SJCRH30 (cell line): ENCODE measurements at regions not wholly inside any gene's neighbourhood (a gene's known extent, or its start where the extent isn't known, plus 50 kb on each side); places are given as distances from the start of the nearest gene placed in this dataset.

Source experiments
- DNase-seq, 2 experiments: peaks; one replicate each; pipeline ENCODE4 v3.0.0-alpha.2; 2015 to 2020
- H3K27ac ChIP-seq: fragments of 250-450 bp; sonication (Bioruptor Pico); 2 replicates; pipeline ENCODE4 v1.5.1; 2020; ENCODE audit warnings: mild to moderate bottlenecking, moderate library complexity
- H3K27me3 ChIP-seq: fragments of 250-450 bp; sonication (Bioruptor Pico); 2 replicates; pipeline ENCODE4 v1.5.1; 2020; ENCODE audit warnings: mild to moderate bottlenecking, moderate library complexity
- H3K36me3 ChIP-seq: fragments of 250-450 bp; sonication (Bioruptor Pico); 2 replicates; pipeline ENCODE4 v1.5.1; 2020; ENCODE audit warnings: mild to moderate bottlenecking, moderate library complexity
- H3K4me1 ChIP-seq: fragments of 250-450 bp; sonication (Bioruptor Pico); 2 replicates; pipeline ENCODE4 v1.5.1; 2020; ENCODE audit warnings: mild to moderate bottlenecking, moderate library complexity
- H3K4me3 ChIP-seq: fragments of 250-450 bp; sonication (Bioruptor Pico); 2 replicates; pipeline ENCODE4 v1.5.1; 2020; ENCODE audit warnings: mild to moderate bottlenecking, moderate library complexity
- H3K9me3 ChIP-seq: fragments of 250-450 bp; sonication (Bioruptor Pico); replicated peaks from 2 replicates; pipeline ENCODE4 v1.5.1; 2020; ENCODE audit warnings: mild to moderate bottlenecking, moderate library complexity

- DNase-seq = no peak
- H3K4me3 ChIP-seq = no peak overlapping the region
- no peaks in the 10 kb centered on the region for H3K36me3 ChIP-seq
- H3K4me1 ChIP-seq = no peaks in the 10 kb centered on the region
- no peak overlapping the region for H3K27ac ChIP-seq
- H3K27me3 ChIP-seq = no peaks in the 10 kb centered on the region
- no peaks in the 10 kb centered on the region for H3K9me3 ChIP-seq
Measured at GRCh38 chr3:104556372-104557078, 810.2 kb upstream of the ALCAM start.

GRCh38 chr3:104561324-104561723, 805.4 kb upstream of the ALCAM start:
- no peak overlapping the region for H3K27ac ChIP-seq
- no peak for DNase-seq
- H3K36me3 ChIP-seq = no peaks in the 10 kb centered on the region
- H3K9me3 ChIP-seq = no peaks in the 10 kb centered on the region
- no peak overlapping the region for H3K4me3 ChIP-seq
- H3K27me3 ChIP-seq = no peaks in the 10 kb centered on the region
- H3K4me1 ChIP-seq = no peaks in the 10 kb centered on the region

- Histone ChIP-seq H3K4me1 (no peaks in the 10 kb centered on the region), H3K27me3 (no peaks in the 10 kb centered on the region), H3K27ac (no peak overlapping the region), H3K4me3 (no peak overlapping the region), H3K9me3 (no peaks in the 10 kb centered on the region), H3K36me3 (no peaks in the 10 kb centered on the region)
- DNase-seq = peak; percentile 40 to 73
Measured at GRCh38 chr3:104564045-104564643, 802.6 kb upstream of the ALCAM start.

- Histone ChIP-seq H3K36me3 (no peaks in the 10 kb centered on the region), H3K9me3 (no peaks in the 10 kb centered on the region), H3K4me3 (no peak overlapping the region), H3K4me1 (no peaks in the 10 kb centered on the region), H3K27me3 (no peaks in the 10 kb centered on the region), H3K27ac (no peak overlapping the region)
- no peak for DNase-seq
Measured at GRCh38 chr3:104566054-104566453, 800.7 kb upstream of the ALCAM start.

GRCh38 chr3:104575634-104576033, 791.1 kb upstream of the ALCAM start:
- no peak for DNase-seq
- Histone ChIP-seq H3K27ac (no peak overlapping the region), H3K9me3 (0 out of 2 replicates have a peak, but pooled peaks cover 2% of the 10 kb centered on the region), H3K36me3 (no peaks in the 10 kb centered on the region), H3K27me3 (no peaks in the 10 kb centered on the region), H3K4me1 (no peaks in the 10 kb centered on the region), H3K4me3 (no peak overlapping the region)

- 0 out of 2 replicates have a peak, but pooled peaks cover 2% of the 10 kb centered on the region for H3K9me3 ChIP-seq
- H3K27ac ChIP-seq = no peak overlapping the region
- H3K27me3 ChIP-seq = no peaks in the 10 kb centered on the region
- no peaks in the 10 kb centered on the region for H3K36me3 ChIP-seq
- DNase-seq = no peak
- no peaks in the 10 kb centered on the region for H3K4me1 ChIP-seq
- H3K4me3 ChIP-seq = no peak overlapping the region
Measured at GRCh38 chr3:104578558-104578957, 788.2 kb upstream of the ALCAM start.

- Histone ChIP-seq H3K27me3 (no peaks in the 10 kb centered on the region), H3K4me1 (no peaks in the 10 kb centered on the region), H3K27ac (no peak overlapping the region), H3K4me3 (no peak overlapping the region), H3K9me3 (0 out of 2 replicates have a peak, but pooled peaks cover 2% of the 10 kb centered on the region), H3K36me3 (no peaks in the 10 kb centered on the region)
- DNase-seq = no peak
Measured at GRCh38 chr3:104582092-104582491, 784.6 kb upstream of the ALCAM start.

- no peak for DNase-seq
- Histone ChIP-seq H3K4me3 (no peak overlapping the region), H3K36me3 (no peaks in the 10 kb centered on the region), H3K9me3 (no peaks in the 10 kb centered on the region), H3K27me3 (no peaks in the 10 kb centered on the region), H3K27ac (no peak overlapping the region), H3K4me1 (no peaks in the 10 kb centered on the region)
Measured at GRCh38 chr3:104584682-104585081, 782.0 kb upstream of the ALCAM start.

- Histone ChIP-seq H3K27me3 (no peaks in the 10 kb centered on the region), H3K4me1 (no peaks in the 10 kb centered on the region), H3K36me3 (no peaks in the 10 kb centered on the region), H3K27ac (no peak overlapping the region), H3K4me3 (no peak overlapping the region), H3K9me3 (no peaks in the 10 kb centered on the region)
- DNase-seq = no peak
Measured at GRCh38 chr3:104586344-104586743, 780.4 kb upstream of the ALCAM start.

GRCh38 chr3:104588442-104588841, 778.3 kb upstream of the ALCAM start:
- no peaks in the 10 kb centered on the region for H3K9me3 ChIP-seq
- no peaks in the 10 kb centered on the region for H3K4me1 ChIP-seq
- H3K27me3 ChIP-seq = no peaks in the 10 kb centered on the region
- no peak for DNase-seq
- no peaks in the 10 kb centered on the region for H3K36me3 ChIP-seq
- no peak overlapping the region for H3K27ac ChIP-seq
- no peak overlapping the region for H3K4me3 ChIP-seq

- H3K9me3 ChIP-seq = no peaks in the 10 kb centered on the region
- H3K27me3 ChIP-seq = no peaks in the 10 kb centered on the region
- no peak overlapping the region for H3K4me3 ChIP-seq
- DNase-seq = no peak
- no peaks in the 10 kb centered on the region for H3K4me1 ChIP-seq
- H3K27ac ChIP-seq = no peak overlapping the region
- H3K36me3 ChIP-seq = no peaks in the 10 kb centered on the region
Measured at GRCh38 chr3:104591776-104592175, 774.9 kb upstream of the ALCAM start.

- H3K9me3 ChIP-seq = no peaks in the 10 kb centered on the region
- no peak overlapping the region for H3K4me3 ChIP-seq
- H3K36me3 ChIP-seq = no peaks in the 10 kb centered on the region
- no peak overlapping the region for H3K27ac ChIP-seq
- H3K4me1 ChIP-seq = no peaks in the 10 kb centered on the region
- no peaks in the 10 kb centered on the region for H3K27me3 ChIP-seq
- DNase-seq = no peak
Measured at GRCh38 chr3:104594491-104594890, 772.2 kb upstream of the ALCAM start.

- Histone ChIP-seq H3K36me3 (no peaks in the 10 kb centered on the region), H3K4me3 (no peak overlapping the region), H3K4me1 (no peaks in the 10 kb centered on the region), H3K9me3 (no peaks in the 10 kb centered on the region), H3K27ac (no peak overlapping the region), H3K27me3 (no peaks in the 10 kb centered on the region)
- no peak for DNase-seq
Measured at GRCh38 chr3:104596054-104596453, 770.7 kb upstream of the ALCAM start.

- Histone ChIP-seq H3K4me1 (no peaks in the 10 kb centered on the region), H3K27ac (no peak overlapping the region), H3K9me3 (no peaks in the 10 kb centered on the region), H3K36me3 (no peaks in the 10 kb centered on the region), H3K4me3 (no peak overlapping the region), H3K27me3 (no peaks in the 10 kb centered on the region)
- peak in 1 of 2 experiments; percentile 46 for DNase-seq
Measured at GRCh38 chr3:104596551-104596950, 770.2 kb upstream of the ALCAM start.

- Histone ChIP-seq H3K36me3 (no peaks in the 10 kb centered on the region), H3K4me3 (no peak overlapping the region), H3K27me3 (no peaks in the 10 kb centered on the region), H3K27ac (no peak overlapping the region), H3K9me3 (no peaks in the 10 kb centered on the region), H3K4me1 (no peaks in the 10 kb centered on the region)
- peak in 1 of 2 experiments; percentile 13 for DNase-seq
Measured at GRCh38 chr3:104598848-104599511, 767.7 kb upstream of the ALCAM start.
